NOMO-1 treated with DMSO at 0.1 percent for 48 hours (cell line): ENCODE measurements at regions not wholly inside any gene's neighbourhood (a gene's known extent, or its start where the extent isn't known, plus 50 kb on each side); places are given as distances from the start of the nearest gene placed in this dataset.
"Not testable (repeated sequence)": the region's sequence is repeated elsewhere in the genome, so short reads cannot be mapped to it uniquely, and the experiment has no call there.

Experiments
- DNase-seq: peaks from one replicate; lab custom pipeline; 2025; ENCODE audit not compliant: unreplicated experiment; lab: John Stamatoyannopoulos, UW

DNA sequence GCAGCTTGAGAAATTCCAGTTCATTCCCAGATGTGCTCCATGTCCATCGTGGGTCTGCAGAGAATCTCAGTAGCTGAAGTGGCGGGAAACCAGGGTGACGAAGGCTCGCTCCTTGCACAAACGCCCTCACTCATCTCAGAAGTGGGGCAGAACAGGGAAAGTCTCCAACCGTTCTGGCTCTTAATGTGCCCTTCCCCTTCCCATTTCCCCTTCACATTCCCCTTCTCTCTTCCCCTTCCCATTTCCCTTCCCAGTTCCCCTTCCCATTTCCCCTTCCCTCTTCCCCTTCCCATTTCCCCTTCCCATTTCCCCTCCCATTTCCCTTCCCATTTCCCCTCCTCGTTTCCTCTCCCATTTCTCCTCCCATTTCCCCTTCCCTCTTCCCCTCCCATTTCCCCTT lies 108.5 kb downstream of the OLFM1 start:
- DNase-seq = not testable (repeated sequence)

DNA sequence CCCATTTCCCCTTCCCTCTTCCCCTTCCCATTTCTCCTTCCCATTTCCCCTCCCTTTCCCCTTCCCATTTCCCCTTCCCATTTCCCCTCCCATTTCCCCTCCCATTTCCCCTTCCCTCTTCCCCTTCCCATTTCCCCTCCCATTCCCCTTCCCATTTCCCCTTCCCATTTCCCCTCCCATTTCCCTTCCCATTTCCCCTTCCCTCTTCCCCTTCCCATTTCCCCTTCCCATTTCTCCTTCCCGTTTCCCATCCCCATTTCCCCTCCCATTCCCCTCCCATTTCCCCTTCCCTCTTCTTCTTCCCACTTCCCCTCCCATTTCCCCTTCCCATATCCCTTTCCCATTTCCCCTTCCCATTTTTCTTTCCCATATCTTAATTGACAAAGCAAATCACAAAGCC lies 109.0 kb downstream of the OLFM1 start:
- DNase-seq = no peak

- DNase-seq = no peak
Observed at GRCh38 chr9:135198144-135198543, 110.7 kb downstream of the OLFM1 start.

DNA sequence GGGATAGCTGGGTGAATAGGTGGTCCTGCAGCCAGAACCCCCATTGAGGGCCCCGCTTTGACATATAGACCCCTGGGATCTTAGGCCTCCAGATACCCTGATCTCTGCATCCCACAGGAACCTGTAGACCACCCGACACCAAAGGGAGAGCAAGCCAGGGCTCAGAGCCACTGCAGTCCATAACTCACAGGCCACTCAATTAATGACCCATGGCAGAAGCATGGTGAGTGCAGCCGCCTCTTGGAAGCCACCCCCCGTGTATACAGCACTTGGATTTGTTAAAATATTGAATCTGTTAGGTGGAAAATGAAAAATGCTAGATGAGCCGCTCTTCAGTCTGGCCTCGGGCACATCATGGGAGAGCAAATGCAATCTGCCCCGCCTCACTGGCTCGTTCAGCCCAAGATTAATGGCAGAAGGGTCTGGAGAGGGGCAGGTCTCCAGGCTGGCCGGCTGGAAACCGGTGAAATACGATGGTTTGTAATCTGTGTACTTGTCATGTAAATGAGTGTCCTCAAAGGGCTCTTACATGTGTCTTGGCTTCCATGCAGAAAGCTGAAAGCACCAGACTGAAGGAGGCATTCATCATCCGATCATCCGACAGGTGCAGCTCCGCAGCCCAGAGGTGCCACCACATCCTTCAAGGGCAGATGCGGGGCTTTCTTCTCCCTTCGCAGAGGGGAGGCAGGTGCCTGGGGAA lies 111.3 kb downstream of the OLFM1 start:
- DNase-seq = no peak

DNA sequence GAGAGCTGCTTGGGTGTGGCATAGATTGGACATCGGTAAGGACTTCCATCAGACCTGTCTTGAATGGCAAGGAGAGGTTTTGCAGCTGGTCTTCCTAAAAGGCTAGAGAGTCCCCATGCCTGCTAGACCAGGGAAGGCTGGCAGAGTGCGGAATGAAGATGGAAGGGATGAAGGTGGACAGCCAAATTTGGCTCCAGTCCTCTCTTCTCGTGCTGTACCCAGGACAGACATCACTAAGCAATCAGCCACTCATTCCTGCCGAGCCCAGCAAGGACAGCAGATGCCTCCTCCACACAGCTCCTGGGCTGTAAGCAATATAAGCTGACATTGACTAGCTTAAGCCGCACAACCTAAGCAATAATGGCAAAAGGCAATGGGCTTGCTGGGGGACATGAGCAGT lies 112.0 kb downstream of the OLFM1 start:
- no peak for DNase-seq

- DNase-seq = no peak
Observed at GRCh38 chr9:135201711-135202110, 114.2 kb downstream of the OLFM1 start.

DNA sequence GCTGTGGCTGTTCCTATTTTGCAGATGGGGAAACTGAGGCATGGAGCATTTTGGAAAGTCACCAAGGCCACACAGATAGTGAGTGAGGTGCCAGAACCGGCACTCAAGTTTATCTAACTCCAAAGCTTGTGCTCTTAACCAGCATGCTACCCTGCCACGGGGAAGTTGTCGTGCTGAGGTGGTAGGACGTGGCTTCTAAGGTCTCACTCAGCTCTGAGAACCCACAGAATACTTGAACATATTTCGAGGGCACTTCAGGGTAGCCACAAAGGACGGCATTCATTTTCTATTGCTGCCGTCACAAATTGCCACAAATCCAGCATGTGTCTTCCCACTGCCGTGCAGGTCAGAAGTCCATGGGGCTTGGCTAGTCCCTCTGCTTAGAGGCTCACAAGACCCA lies 116.7 kb downstream of the OLFM1 start:
- no peak for DNase-seq

DNA sequence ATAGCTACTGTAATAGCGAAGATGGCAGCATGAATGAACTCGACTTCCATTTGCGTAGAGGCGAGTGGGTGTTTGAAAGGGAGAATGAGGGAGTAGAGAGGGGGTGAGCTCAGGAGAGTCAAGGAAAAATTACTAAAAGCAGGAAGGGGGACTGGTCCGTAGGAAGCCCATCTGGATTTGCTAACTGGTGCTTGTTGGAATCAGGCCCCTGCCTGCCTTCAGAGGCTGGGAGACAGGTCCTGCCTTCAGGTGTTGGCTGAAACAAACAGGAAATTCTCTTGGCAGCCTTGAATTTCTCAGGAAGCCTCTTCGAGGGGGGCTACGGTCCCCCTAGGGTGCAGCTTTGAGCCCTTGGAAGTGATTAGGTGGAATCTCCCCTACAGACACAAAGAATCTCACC lies 121.7 kb downstream of the OLFM1 start:
- DNase-seq = no peak

DNA sequence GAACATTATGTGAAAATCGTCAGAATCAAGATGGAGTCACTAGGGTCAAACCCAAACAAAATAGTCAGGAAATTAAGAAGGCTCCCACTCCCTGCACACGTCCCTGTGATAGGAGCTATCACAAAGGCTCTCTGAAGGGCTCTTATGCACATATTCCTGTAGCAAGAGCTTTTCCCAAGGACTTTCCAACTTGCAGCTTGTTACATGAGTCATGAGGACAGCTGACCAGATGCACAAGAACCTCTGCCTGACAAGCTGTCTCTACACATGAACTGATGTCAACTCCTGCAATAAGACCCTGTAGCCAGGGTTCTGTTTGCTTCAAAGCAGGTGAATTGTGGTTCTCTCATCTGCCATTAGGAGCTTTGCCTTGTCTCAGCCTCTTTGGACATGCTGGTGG lies 122.4 kb downstream of the OLFM1 start:
- no peak for DNase-seq

DNA sequence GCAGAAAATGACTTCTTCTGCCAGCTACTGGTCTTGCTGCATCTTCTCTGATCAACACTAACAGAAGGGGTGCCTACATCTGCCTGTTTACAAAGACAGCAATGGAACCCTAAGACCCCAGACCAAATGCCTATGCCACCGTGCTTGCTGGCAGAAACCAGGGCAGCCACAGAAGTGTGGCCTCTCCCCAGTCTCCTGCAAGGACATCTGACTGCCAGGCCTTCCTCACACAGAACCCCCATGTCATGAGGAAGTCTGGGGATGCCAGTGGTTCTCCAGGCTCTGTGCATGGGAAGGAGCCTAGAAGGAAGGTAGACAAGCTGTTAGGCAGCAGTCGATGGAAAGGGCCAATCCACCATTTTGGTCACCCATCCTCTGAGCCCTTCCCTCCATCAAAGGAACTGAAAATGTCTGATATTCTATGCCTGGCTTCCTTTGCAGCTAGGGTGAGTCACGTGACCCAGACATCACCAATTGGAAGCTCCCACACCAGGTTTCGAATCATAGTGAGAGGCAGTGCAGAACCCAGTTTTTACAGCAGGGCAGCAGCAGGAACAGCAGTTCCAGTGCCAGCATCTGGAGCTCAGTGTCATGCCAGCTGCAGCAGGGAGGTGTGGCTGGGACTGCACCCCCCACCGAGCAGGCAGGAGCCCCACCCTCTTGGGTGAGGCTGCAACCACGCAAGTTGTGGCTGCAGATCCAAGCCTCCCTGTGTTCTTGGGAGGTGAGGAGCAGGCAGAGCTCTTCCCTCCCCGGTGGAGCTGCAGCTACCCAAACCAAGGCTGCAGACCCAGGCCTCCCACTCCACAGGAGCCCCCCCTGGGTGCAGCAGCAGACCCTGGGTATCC lies 123.4 kb downstream of the OLFM1 start:
- no peak for DNase-seq

DNA sequence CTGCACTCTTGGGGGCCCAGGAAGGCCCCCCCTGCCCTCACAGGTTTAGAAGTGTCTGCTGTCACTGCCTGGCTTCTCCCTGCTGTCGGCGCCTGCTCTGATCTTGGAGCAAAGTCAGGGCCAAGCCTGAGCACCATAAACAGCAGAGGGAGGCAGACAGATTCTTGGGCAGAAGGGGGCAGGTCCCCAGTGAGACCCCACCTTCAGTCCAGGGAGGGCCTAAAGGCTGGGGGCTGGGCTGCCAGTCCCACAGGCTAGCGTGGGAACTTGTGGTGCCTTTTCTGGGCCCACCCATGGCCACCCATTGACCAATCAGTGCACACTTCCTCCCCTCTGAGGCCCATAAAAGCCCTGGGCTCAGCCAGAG lies 124.0 kb downstream of the OLFM1 start:
- DNase-seq = no peak

GRCh38 chr9:135212961-135213360 lies 125.5 kb downstream of the OLFM1 start:
- no peak for DNase-seq

DNA sequence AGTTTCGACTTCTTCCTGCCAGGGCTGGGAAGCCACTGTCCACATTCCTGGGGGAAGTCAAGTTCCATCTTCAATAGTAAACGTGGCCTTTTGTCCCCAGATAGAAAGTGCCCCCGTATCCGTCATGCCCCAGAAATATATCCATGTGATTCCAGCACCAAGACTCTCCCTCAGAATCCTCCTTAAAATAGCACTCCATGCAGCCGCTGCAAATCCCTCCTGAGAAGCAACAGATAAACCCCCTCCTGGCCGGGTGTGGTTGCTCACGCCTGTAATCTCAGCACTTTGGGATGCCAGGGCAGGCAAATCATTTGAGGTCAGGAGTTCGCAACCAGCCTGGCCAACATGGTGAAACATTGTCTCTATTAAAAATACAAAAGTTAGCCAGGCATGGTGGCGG lies 126.1 kb downstream of the OLFM1 start:
- DNase-seq = no peak

DNA sequence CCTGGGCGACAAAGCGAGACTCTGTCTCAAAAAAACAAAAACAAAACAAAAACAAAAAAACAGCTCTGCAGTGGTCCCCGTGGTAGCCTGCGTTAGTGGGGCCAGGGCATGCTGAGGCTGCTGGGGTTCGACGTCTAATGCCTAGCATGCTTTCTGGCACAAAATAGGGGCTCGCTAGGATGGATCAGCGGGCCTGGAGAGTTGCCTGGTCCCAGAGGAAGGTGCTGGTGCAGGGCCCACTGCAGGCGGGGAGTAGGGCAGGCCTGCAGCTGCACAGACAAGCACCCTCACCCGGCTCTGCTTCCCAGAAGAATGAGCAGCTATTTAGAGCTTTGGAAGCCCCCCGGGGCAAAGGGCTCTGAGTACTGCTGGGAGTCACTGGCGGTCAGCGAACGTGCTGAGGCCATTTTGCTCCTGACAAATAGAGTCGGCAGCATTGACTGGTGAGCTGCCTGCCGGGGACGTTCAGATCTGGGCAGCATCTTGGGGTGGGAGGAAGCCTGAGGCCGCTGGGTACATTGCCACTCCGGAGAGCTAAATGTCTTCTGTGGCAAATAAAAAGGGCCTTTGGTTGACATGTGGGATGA lies 126.7 kb downstream of the OLFM1 start:
- no peak for DNase-seq

GRCh38 chr9:135214706-135215105 lies 127.2 kb downstream of the OLFM1 start:
- no peak for DNase-seq

GRCh38 chr9:135215571-135216161 lies 128.2 kb downstream of the OLFM1 start:
- no peak for DNase-seq

- no peak for DNase-seq
Observed at GRCh38 chr9:135216236-135216635, 128.8 kb downstream of the OLFM1 start.

- no peak for DNase-seq
Observed at GRCh38 chr9:135216791-135217441, 129.4 kb downstream of the OLFM1 start.

DNA sequence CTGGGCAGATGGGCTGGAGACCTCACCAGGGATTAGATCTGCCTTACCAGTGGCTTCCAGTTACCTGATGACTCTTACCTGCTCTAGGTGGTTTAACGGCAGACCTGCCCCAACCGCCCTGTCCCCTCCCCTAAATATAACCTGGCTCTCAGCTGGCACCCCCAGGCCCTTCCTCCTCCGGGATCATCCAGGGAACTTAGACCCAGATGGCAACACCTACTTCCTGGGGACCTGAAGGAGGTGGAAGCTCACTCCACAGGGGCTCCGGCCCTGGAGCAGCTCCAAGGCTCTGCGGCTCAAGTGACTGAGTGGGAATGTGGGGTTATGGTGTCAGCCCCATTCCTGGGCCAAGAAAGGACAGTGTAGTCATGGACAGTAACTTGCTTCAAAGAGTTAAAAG lies 130.4 kb downstream of the OLFM1 start:
- DNase-seq = no peak

- DNase-seq = no peak
Observed at GRCh38 chr9:135218331-135219225, 131.1 kb downstream of the OLFM1 start.
